PC-9 (cell line): ENCODE measurements at regions not wholly inside any gene's neighbourhood (a gene's known extent, or its start where the extent isn't known, plus 50 kb on each side); places are given as distances from the start of the nearest gene placed in this dataset.
A peak's percentile ranks its signal among the peaks of the same experiment; 100 is the strongest.
"Not testable (repeated sequence)": the region's sequence is repeated elsewhere in the genome, so short reads cannot be mapped to it uniquely, and the experiment has no call there.

ENCODE experiments used
- BruUV-seq: library from RNA; stranded (reverse); fragments of 400-500 nt; replicated peaks from 2 replicates; lab custom pipeline; 2021; lab: Mats Ljungman, UMichigan
- CTCF ChIA-PET: fragments of 300-600 bp; sonication (Branson Sonifier 250); formaldehyde crosslinking; loops from one replicate; lab custom pipeline; 2022; ENCODE audit warnings: antibody characterized with exemption; lab: Charles Lee
- POLR2A ChIA-PET: fragments of 300-600 bp; sonication (Branson Sonifier 250); formaldehyde crosslinking; loops from one replicate; lab custom pipeline; 2022; ENCODE audit warnings: antibody characterized with exemption; ENCODE audit not compliant: unreplicated experiment; lab: Charles Lee
- DNase-seq, 2 experiments: peaks; one replicate each; pipeline versions ENCODE4 v3.0.0 to v3.0.0-alpha.2; 2015 to 2022; ENCODE audit warnings: mixed read lengths in 1 of 2
- H2AFZ ChIP-seq: fragments of 200-600 bp; sonication (generic); 2 replicates; pipeline ENCODE4 v1.8.1; 2017; ENCODE audit warnings: antibody characterized with exemption
- H3F3A ChIP-seq: fragments of 200-600 bp; sonication (generic); 2 replicates; pipeline ENCODE4 v1.8.1; 2017; ENCODE audit warnings: antibody characterized with exemption, mild to moderate bottlenecking, low read depth; ENCODE audit not compliant: insufficient read depth
- H3K27ac ChIP-seq: fragments of 200-600 bp; sonication (generic); 2 replicates; pipeline ENCODE4 v1.6.1; 2016; ENCODE audit warnings: mixed run types
- H3K27me3 ChIP-seq: fragments of 200-600 bp; sonication (generic); 2 replicates; pipeline ENCODE4 v1.6.1; 2016; ENCODE audit warnings: low read depth, mixed run types; ENCODE audit not compliant: insufficient read depth
- H3K36me3 ChIP-seq: fragments of 200-600 bp; sonication (generic); 2 replicates; pipeline ENCODE4 v1.6.1; 2016; ENCODE audit warnings: low read depth, mixed run types
- H3K4me1 ChIP-seq: fragments of 200-600 bp; sonication (generic); replicated peaks from 2 replicates; pipeline ENCODE4 v1.6.1; 2016; ENCODE audit warnings: mixed run types; ENCODE audit not compliant: insufficient read depth
- H3K4me2 ChIP-seq: fragments of 200-600 bp; sonication (generic); 2 replicates; pipeline ENCODE4 v1.6.1; 2017; ENCODE audit warnings: mixed run types
- H3K4me3 ChIP-seq: fragments of 200-600 bp; sonication (generic); 2 replicates; pipeline ENCODE4 v1.6.1; 2016; ENCODE audit warnings: mixed run types
- H3K79me2 ChIP-seq: fragments of 200-600 bp; sonication (generic); 2 replicates; pipeline ENCODE4 v1.6.1; 2017; ENCODE audit warnings: low read depth, mixed run types
- H3K9me2 ChIP-seq: fragments of 200-600 bp; sonication (generic); 2 replicates; pipeline ENCODE4 v1.8.1; 2017; ENCODE audit warnings: mild to moderate bottlenecking; ENCODE audit not compliant: insufficient read depth
- H3K9me3 ChIP-seq: fragments of 200-600 bp; sonication (generic); 2 replicates; pipeline ENCODE4 v1.8.1; 2016; ENCODE audit warnings: low read depth; ENCODE audit not compliant: insufficient read depth
- H4K20me1 ChIP-seq: fragments of 200-600 bp; sonication (generic); 2 replicates; pipeline ENCODE4 v1.8.1; 2017; ENCODE audit not compliant: insufficient read depth
- EZH2 ChIP-seq: fragments of 200-600 bp; sonication (generic); IDR thresholded peaks from 2 replicates; pipeline ENCODE4 v1.8.0; 2017; ENCODE audit warnings: antibody characterized with exemption, low read depth
- intact Hi-C: fragments of 100-400 bp; cut with micrococcal nuclease; formaldehyde crosslinking; loops from one replicate; pipeline ENCODE4 v1.10.0; 2022; ENCODE audit not compliant: unreplicated experiment
- TF ChIP-seq, protein P1 (sequence below): fragments of 200-600 bp; sonication (generic); conservative IDR thresholded peaks from 2 replicates; pipeline ENCODE4 v1.6.1; 2017; ENCODE audit warnings: mixed run types, antibody characterized with exemption, mild to moderate bottlenecking, moderate library complexity

DNA sequence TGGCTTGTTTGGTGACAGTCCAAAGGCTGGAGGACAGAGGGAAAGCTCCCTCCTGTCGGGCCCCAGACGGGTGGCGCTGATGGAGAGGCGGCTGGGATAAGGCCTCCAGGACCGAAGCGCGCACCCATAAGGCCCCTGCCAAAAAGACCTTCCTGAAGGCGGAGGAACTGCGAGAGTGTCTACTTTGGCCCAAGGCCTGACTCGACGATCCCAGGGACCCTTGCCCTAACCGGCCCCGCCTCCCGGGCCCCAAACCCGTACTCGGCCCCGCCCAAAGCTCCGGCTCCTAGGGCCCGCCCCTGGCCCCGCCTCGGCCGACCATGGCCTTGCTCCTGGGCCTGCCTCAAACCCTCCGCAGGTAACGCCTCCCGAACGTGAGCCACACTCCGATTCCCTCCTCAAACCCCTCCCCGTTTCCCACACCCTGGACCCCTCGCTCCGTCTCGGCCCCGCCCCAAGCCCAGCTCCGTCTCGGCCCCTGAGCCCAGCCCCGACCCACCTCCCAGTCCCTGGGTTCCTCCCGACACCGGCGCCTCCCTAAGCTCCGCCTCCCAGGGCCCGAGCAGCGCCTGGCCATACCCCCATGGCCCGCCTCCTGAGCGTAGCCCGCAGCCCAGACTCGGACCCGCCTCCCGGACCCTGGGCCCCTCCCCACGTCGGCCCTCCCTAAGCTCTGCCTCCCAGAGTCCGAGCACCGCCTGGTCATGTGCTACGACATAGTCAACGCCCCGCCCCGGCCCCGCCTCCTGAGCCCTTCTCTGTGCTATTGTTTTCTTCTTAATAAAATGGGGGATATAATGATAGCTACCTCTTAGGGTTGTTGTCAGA lies 90.0 kb upstream of the DRD5 start:
- H3K79me2 ChIP-seq, result no peaks in the 10 kb centered on the region
- H3K36me3 ChIP-seq, result no peaks in the 10 kb centered on the region
- H3K27me3 ChIP-seq, result no peaks in the 10 kb centered on the region
- no peaks in the 10 kb centered on the region for H3F3A ChIP-seq
- DNase-seq, result peak in 1 of 2 experiments; percentile 25
- no peaks in the 10 kb centered on the region for H3K9me3 ChIP-seq
- H3K9me2 ChIP-seq, result no peaks in the 10 kb centered on the region
- no peak overlapping the region for H2AFZ ChIP-seq
- H3K27ac ChIP-seq, result no peak overlapping the region
- ChIA-PET POLR2A (no interaction called here), CTCF (no interaction called here)
- no peaks in the 10 kb centered on the region for H4K20me1 ChIP-seq
- intact Hi-C loops, result no loop called here
- no TSS peak for BruUV-seq
- no peak overlapping the region for H3K4me3 ChIP-seq
- H3K4me1 ChIP-seq, result no peaks in the 10 kb centered on the region
- H3K4me2 ChIP-seq, result no peak overlapping the region
- no peak for TF ChIP-seq EZH2
- TF ChIP-seq, protein P1, sequence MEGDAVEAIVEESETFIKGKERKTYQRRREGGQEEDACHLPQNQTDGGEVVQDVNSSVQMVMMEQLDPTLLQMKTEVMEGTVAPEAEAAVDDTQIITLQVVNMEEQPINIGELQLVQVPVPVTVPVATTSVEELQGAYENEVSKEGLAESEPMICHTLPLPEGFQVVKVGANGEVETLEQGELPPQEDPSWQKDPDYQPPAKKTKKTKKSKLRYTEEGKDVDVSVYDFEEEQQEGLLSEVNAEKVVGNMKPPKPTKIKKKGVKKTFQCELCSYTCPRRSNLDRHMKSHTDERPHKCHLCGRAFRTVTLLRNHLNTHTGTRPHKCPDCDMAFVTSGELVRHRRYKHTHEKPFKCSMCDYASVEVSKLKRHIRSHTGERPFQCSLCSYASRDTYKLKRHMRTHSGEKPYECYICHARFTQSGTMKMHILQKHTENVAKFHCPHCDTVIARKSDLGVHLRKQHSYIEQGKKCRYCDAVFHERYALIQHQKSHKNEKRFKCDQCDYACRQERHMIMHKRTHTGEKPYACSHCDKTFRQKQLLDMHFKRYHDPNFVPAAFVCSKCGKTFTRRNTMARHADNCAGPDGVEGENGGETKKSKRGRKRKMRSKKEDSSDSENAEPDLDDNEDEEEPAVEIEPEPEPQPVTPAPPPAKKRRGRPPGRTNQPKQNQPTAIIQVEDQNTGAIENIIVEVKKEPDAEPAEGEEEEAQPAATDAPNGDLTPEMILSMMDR, result no peak

DNA sequence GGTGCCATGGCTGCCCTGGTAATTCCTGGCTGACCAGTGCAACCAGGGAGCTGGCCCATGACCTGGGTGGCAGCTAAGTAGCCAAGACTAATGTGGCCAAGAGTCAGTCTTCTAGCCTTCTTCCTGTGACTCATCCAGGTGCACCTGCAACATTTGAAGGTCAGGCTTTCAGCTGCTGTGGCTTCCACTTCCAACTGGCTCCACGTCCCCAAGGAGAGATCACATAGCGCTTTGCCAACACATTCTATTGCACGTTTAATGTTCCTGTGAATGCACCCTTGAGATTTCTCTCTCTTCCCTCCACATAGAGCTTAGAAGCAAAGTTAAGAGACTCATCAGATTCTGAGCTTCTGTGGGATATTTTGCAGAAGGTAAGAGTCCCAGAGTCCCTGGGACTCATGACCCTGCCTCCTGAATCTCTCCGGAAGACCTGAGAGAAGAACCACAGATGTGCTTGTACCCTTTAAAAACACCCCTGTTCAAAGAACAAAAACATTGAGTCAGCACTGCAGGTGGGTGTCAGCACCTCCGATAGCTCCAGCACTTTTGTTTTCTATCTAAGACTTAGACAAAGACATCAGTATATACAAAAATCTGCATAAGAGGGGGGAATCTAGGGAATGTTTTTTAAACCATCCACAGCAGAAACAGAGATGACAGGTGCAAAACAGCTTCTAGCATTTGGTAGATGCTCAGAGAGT lies 88.5 kb upstream of the DRD5 start:
- H3K9me2 ChIP-seq, H3F3A ChIP-seq, POLR2A ChIA-PET, H4K20me1 ChIP-seq, H3K4me1 ChIP-seq, H2AFZ ChIP-seq, H3K9me3 ChIP-seq, H3K4me2 ChIP-seq, H3K79me2 ChIP-seq, H3K4me3 ChIP-seq, H3K27me3 ChIP-seq, H3K27ac ChIP-seq, BruUV-seq, H3K36me3 ChIP-seq, CTCF ChIA-PET, intact Hi-C loops: not testable (repeated sequence)
- DNase-seq, result peak in 1 of 2 experiments; percentile 44

DNA sequence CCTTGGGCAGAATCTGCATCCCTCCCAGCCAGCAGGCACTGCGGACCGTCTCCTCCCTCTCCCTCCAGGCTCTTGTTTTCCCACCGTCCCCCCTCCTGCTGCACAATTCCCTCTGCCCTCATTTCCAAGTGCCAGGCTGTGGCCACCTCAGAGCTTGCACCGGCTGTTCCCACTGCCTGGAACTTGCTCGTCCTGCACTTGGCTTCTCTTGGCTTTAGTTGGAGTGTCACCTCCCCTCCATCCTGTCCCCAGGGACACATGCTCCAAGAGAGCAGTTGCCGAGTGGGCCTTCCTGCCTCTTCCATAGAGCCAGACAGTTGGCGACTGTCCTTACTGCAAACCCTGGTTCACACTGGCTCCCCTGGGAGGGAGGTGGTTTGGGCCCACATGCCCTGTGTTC lies 87.0 kb upstream of the DRD5 start:
- H3K4me1 ChIP-seq, intact Hi-C loops, H3K27ac ChIP-seq, H2AFZ ChIP-seq, H3K9me2 ChIP-seq, H3K4me2 ChIP-seq, H3K27me3 ChIP-seq, H3F3A ChIP-seq, DNase-seq, H4K20me1 ChIP-seq, H3K4me3 ChIP-seq, H3K9me3 ChIP-seq, H3K36me3 ChIP-seq, H3K79me2 ChIP-seq, CTCF ChIA-PET, BruUV-seq, POLR2A ChIA-PET: not testable (repeated sequence)

DNA sequence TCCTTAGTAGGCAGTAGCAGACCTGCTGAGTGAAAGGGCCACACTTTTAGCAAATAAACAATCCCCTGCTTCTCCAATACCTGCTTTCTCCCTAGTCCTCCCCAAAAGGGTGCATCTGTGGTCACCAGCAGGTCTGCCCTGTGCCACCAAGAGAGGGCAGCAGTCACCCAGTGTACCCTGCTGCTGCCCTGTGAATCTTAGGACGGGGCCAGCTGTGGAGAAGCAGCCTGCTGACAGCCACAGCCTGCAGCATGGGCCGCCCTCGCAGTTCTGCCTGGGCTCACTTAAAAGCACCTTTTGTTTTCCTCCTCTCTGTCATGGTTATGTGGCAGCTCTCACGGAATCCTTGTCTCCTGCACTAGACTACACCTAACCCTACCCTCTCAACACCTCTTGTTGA lies 85.4 kb upstream of the DRD5 start:
- H3K36me3 ChIP-seq, BruUV-seq, intact Hi-C loops, POLR2A ChIA-PET, H3K9me2 ChIP-seq, H2AFZ ChIP-seq, H3K27me3 ChIP-seq, H3F3A ChIP-seq, H3K4me1 ChIP-seq, H3K4me3 ChIP-seq, H3K27ac ChIP-seq, H3K79me2 ChIP-seq, H3K9me3 ChIP-seq, H3K4me2 ChIP-seq, H4K20me1 ChIP-seq: not testable (repeated sequence)
- TF ChIP-seq, protein P1, result 0 out of 2 replicates have a peak, but pooled peaks have one; percentile 28
- DNase-seq, result peak in 1 of 2 experiments; percentile 30
- CTCF ChIA-PET, result interaction anchor here (0.6 kb wide), 1 partner anchor 319 kb away, joined by 3 read pairs; no protein-coding TSS in a partner anchor

DNA sequence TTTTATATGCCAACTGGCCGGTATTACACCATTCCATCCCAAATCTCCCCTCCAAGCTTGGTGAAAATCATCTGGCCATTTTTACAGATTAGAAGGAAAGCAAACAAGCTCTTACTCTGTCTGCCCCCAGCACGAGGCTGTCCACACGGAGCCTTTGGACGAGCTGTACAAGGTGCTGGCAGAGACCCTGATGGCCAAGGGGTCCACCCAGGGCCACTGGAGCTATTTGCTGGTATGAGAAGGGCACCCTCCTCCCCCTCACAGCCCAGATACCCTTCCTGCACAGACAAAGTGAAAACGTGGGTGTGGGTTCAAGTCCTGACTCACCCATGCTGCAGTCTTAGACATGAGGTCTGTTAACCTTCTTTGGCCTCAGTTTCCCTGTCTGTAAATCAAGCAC lies 84.9 kb upstream of the DRD5 start:
- CTCF ChIA-PET, result interaction anchor here (0.6 kb wide), 1 partner anchor 319 kb away, joined by 3 read pairs; no protein-coding TSS in a partner anchor
- DNase-seq, H3K4me2 ChIP-seq, H4K20me1 ChIP-seq, H3K27me3 ChIP-seq, H3K9me3 ChIP-seq, H3K36me3 ChIP-seq, H3K4me3 ChIP-seq, POLR2A ChIA-PET, H3K79me2 ChIP-seq, H3F3A ChIP-seq, BruUV-seq, H3K9me2 ChIP-seq, intact Hi-C loops, H3K4me1 ChIP-seq, H3K27ac ChIP-seq, H2AFZ ChIP-seq: not testable (repeated sequence)
